GM12864 (cell line): ENCODE measurements at regions not wholly inside any gene's neighbourhood (a gene's known extent, or its start where the extent isn't known, plus 50 kb on each side); places are given as distances from the start of the nearest gene placed in this dataset.

ENCODE experiments used
- DNase-seq: peaks from one replicate; pipeline ENCODE4 v3.0.0-alpha.2; 2011; ENCODE audit warnings: low read depth
- H3K4me3 ChIP-seq: 2 replicates; pipeline ENCODE4 v1.5.1; 2011; ENCODE audit warnings: mild to moderate bottlenecking, low read depth, low read length, control low read depth
- CTCF ChIP-seq: IDR thresholded peaks from 2 replicates; pipeline ENCODE4 v1.5.1; 2011; ENCODE audit warnings: low read depth, mild to moderate bottlenecking, moderate library complexity, low read length, control low read depth, inconsistent platforms; ENCODE audit errors: missing control alignments

- H3K4me3 ChIP-seq = no peak overlapping the region
- TF ChIP-seq CTCF = no peak
- no peak for DNase-seq
Measured at GRCh38 chr4:176406297-176406696, 86.5 kb downstream of the SPCS3 start.

DNA sequence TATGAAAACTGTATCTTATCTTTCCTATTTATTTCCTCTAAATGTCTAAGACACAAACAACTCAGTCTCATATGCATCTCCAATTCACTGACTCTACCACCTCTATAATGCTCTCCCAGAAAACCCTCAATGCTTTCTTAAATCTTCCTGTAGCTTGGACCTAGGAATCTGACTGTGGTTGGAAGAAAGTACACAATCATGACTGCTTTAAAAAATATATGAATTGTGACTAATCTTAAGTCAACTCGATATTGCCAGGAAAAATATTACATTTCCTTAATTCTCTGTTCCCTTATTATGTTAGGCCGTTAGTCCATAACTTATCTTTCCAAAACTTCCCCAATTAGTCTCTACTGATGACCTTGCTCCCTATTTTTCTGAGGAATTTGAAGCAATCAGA is 87.0 kb downstream of the SPCS3 start:
- no peak for DNase-seq
- no peak overlapping the region for H3K4me3 ChIP-seq
- no peak for TF ChIP-seq CTCF

- no peak for TF ChIP-seq CTCF
- no peak for DNase-seq
- H3K4me3 ChIP-seq = no peak overlapping the region
Measured at GRCh38 chr4:176409627-176410026, 89.9 kb downstream of the SPCS3 start.

DNA sequence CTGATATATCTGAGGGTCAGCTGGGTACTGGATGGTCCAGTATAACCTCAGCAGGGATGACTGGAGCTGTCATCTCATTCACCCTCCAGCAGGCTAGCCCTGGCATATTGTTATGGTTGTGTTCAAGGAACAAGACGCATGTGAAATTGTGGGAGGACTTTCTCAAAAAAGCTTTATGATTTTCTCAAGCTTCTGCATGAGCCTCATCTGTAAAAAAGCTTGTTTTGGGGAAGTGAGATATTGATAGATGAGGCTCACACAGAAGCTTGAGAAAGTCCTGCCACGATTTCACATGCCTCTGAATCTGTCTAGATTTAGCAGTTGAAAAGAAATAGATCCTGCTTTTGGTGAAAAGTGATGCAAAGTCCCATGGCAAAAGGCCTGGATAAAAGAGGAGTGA is 93.4 kb downstream of the SPCS3 start:
- H3K4me3 ChIP-seq = no peak overlapping the region
- peak; percentile 18 for DNase-seq
- TF ChIP-seq CTCF = no peak

- H3K4me3 ChIP-seq = no peak overlapping the region
- no peak for DNase-seq
- no peak for TF ChIP-seq CTCF
Measured at GRCh38 chr4:176422001-176422400, 102.2 kb downstream of the SPCS3 start.

- TF ChIP-seq CTCF = no peak
- no peak overlapping the region for H3K4me3 ChIP-seq
- no peak for DNase-seq
Measured at GRCh38 chr4:176422511-176422910, 102.7 kb downstream of the SPCS3 start.

DNA sequence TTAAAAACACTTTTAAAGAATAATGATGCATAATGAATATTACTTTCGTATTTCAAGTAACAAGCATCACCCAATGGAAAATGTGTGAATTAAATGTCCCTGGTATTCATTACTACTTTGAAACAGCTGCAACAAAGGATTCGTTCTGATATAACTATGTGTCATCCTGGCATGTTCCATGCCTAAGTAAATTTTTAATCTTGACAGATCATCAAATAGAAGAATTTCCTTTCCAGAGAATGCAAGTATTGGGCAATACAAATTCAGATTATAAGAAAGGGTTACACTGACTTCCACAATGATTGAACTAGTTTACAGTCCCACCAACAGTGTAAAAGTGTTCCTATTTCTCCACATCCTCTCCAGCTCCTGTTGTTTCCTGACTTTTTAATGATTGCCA is 105.3 kb downstream of the SPCS3 start:
- H3K4me3 ChIP-seq = no peak overlapping the region
- no peak for DNase-seq
- no peak for TF ChIP-seq CTCF
